ENCODE measurements at regions not wholly inside any gene's neighbourhood (a gene's known extent, or its start where the extent isn't known, plus 50 kb on each side); places are given as distances from the start of the nearest gene placed in this dataset.
A peak's percentile ranks its signal among the peaks of the same experiment; 100 is the strongest.

DNA sequence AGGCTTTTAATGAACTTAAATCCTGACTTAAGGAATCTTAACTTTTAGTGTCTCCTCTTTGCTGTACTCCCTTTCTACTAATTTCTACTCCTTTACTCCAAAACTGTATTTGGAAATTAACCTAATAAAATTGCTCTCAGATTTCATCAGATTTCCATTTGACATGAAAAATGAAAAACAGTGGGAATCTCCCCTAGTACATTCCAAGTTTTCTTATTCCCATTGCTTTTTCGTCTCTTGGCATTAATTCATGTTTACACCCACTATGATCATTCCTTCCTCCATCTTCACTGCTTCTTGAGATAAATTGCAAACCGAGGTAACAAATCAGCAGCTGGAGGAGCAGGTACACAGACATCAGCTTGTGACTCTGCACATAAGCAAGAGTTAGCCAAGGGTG lies 208.7 kb downstream of the VGLL3 start:
- Histone ChIP-seq H3K4me1 (ENCODE audit: insufficient read depth) (no peaks in the 10 kb centered on the region), H3K36me3 (replicated peaks; ENCODE audit: insufficient read depth, low read depth) (no peaks in the 10 kb centered on the region), H3K4me2 (no peak overlapping the region), H4K20me1 (ENCODE audit: insufficient read depth, poor library complexity, severe bottlenecking) (no peaks in the 10 kb centered on the region), H3K79me2 (no peaks in the 10 kb centered on the region), H3K27me3 (no peaks in the 10 kb centered on the region), H3K9me2 (replicated peaks; ENCODE audit: insufficient read depth) (no peaks in the 10 kb centered on the region), H3K4me3 (no peak overlapping the region), H3K27ac (no peak overlapping the region), H3K9me3 (ENCODE audit: low read depth) (no peaks in the 10 kb centered on the region), H2AFZ (no peak overlapping the region)
- WGBS (ENCODE audit: low lambda C conversion rate, missing lambda C conversion rate) = 40% methylated on average over 2 of the region's 2 CpGs
- TF ChIP-seq, protein P1, sequence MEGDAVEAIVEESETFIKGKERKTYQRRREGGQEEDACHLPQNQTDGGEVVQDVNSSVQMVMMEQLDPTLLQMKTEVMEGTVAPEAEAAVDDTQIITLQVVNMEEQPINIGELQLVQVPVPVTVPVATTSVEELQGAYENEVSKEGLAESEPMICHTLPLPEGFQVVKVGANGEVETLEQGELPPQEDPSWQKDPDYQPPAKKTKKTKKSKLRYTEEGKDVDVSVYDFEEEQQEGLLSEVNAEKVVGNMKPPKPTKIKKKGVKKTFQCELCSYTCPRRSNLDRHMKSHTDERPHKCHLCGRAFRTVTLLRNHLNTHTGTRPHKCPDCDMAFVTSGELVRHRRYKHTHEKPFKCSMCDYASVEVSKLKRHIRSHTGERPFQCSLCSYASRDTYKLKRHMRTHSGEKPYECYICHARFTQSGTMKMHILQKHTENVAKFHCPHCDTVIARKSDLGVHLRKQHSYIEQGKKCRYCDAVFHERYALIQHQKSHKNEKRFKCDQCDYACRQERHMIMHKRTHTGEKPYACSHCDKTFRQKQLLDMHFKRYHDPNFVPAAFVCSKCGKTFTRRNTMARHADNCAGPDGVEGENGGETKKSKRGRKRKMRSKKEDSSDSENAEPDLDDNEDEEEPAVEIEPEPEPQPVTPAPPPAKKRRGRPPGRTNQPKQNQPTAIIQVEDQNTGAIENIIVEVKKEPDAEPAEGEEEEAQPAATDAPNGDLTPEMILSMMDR (IDR thresholded peaks at IDR 0.05; ENCODE audit: poor library complexity) = no peak
- no peak for TF ChIP-seq EZH2 (IDR thresholded peaks at IDR 0.05; ENCODE audit: borderline replicate concordance)
- no peak for TF ChIP-seq EZH2phosphoT487 (IDR thresholded peaks at IDR 0.05; ENCODE audit: low read depth, severe bottlenecking, unreplicated experiment)
- no peak for DNase-seq (ENCODE audit: low spot score)

DNA sequence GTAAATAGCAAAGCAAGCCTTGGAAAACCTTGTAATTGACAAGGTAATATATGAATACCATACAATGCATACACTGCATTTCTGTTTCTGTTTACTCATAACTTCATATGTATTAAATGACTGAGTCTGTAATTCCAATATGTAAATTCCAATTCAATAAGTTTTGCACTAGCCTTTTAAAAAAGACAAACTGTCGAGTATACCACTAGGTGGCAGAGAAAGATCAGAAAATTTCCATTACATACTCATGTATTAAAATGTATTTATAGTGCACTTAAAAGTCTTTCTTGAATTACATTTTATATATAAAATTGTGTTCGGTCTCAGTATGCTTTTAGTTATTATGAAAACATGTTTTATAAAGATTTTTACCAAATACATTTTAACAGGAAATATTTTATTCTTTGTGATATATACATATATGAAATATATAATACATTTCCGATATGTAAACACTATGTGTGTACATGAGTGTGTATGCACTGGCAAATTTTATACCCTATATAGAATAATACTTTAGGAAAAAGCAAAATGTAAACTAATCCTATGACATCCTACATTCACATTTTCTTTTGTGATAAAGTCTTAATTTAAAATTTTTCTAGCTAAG lies 216.8 kb downstream of the VGLL3 start:
- H3K4me1 ChIP-seq (ENCODE audit: insufficient read depth) = no peaks in the 10 kb centered on the region
- H4K20me1 ChIP-seq (ENCODE audit: insufficient read depth, poor library complexity, severe bottlenecking) = no peaks in the 10 kb centered on the region
- no peak overlapping the region for H3K4me3 ChIP-seq
- WGBS (ENCODE audit: low lambda C conversion rate, missing lambda C conversion rate) = 34% methylated on average over 3 of the region's 3 CpGs
- no peaks in the 10 kb centered on the region for H3K79me2 ChIP-seq
- peak; percentile 52 for DNase-seq (ENCODE audit: low spot score)
- no peaks in the 10 kb centered on the region for H3K36me3 ChIP-seq (replicated peaks; ENCODE audit: insufficient read depth, low read depth)
- no peak for TF ChIP-seq EZH2phosphoT487 (IDR thresholded peaks at IDR 0.05; ENCODE audit: low read depth, severe bottlenecking, unreplicated experiment)
- TF ChIP-seq, protein P1 (IDR thresholded peaks at IDR 0.05; ENCODE audit: poor library complexity) = peak; percentile 80
- no peak overlapping the region for H3K4me2 ChIP-seq
- no peaks in the 10 kb centered on the region for H3K27me3 ChIP-seq
- no peak overlapping the region for H3K27ac ChIP-seq
- H3K9me3 ChIP-seq (ENCODE audit: low read depth) = no peaks in the 10 kb centered on the region
- H3K9me2 ChIP-seq (replicated peaks; ENCODE audit: insufficient read depth) = no peaks in the 10 kb centered on the region
- no peak overlapping the region for H2AFZ ChIP-seq

DNA sequence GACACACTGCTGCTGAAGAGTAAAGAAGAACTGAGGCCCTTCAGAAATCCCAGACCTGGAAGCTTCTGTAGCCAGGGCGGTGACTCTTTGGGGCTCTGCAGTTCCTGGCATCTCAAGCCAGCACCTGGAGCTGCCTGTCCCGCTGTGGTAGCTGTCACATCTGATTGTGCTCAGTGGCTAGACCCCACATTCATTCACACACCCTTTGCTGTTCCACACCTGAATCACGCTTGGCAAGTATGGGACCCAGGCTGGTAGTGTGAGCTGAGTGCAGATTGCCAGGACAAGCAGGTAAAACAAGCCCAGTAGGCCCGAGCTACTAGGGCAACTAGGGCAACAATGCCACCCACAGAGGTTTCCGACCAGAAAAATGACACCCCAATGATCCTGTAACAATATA lies 218.2 kb downstream of the VGLL3 start:
- H3K4me2 ChIP-seq = no peak overlapping the region
- no peak overlapping the region for H2AFZ ChIP-seq
- H3K4me1 ChIP-seq (ENCODE audit: insufficient read depth) = no peaks in the 10 kb centered on the region
- no peaks in the 10 kb centered on the region for H3K9me3 ChIP-seq (ENCODE audit: low read depth)
- H3K9me2 ChIP-seq (replicated peaks; ENCODE audit: insufficient read depth) = no peaks in the 10 kb centered on the region
- H3K4me3 ChIP-seq = no peak overlapping the region
- H3K27ac ChIP-seq = no peak overlapping the region
- no peaks in the 10 kb centered on the region for H3K36me3 ChIP-seq (replicated peaks; ENCODE audit: insufficient read depth, low read depth)
- WGBS (ENCODE audit: low lambda C conversion rate, missing lambda C conversion rate) = 84% methylated on average over 5 of the region's 5 CpGs
- no peaks in the 10 kb centered on the region for H3K79me2 ChIP-seq
- no peaks in the 10 kb centered on the region for H4K20me1 ChIP-seq (ENCODE audit: insufficient read depth, poor library complexity, severe bottlenecking)
- no peaks in the 10 kb centered on the region for H3K27me3 ChIP-seq
- TF ChIP-seq EZH2phosphoT487 (IDR thresholded peaks at IDR 0.05; ENCODE audit: low read depth, severe bottlenecking, unreplicated experiment) (no peak), EZH2 (IDR thresholded peaks at IDR 0.05; ENCODE audit: borderline replicate concordance) (no peak)
- TF ChIP-seq, protein P1 (IDR thresholded peaks at IDR 0.05; ENCODE audit: poor library complexity) = no peak
- DNase-seq (ENCODE audit: low spot score) = no peak
